CD4-positive, alpha-beta T cell treated with Interleukin-17A for 4 hours (primary cell): ENCODE measurements at regions not wholly inside any gene's neighbourhood (a gene's known extent, or its start where the extent isn't known, plus 50 kb on each side); places are given as distances from the start of the nearest gene placed in this dataset.
A peak's percentile ranks its signal among the peaks of the same experiment; 100 is the strongest.

Experiments used
- DNase-seq: peaks from one replicate; pipeline ENCODE4 v3.0.0-alpha.2; 2020; ENCODE audit warnings: mixed read lengths

GRCh38 chr4:121226362-121226761 is 62.2 kb upstream of the TNIP3 start:
- DNase-seq = no peak

GRCh38 chr4:121221608-121222007 is 57.5 kb upstream of the TNIP3 start:
- DNase-seq = no peak

DNA sequence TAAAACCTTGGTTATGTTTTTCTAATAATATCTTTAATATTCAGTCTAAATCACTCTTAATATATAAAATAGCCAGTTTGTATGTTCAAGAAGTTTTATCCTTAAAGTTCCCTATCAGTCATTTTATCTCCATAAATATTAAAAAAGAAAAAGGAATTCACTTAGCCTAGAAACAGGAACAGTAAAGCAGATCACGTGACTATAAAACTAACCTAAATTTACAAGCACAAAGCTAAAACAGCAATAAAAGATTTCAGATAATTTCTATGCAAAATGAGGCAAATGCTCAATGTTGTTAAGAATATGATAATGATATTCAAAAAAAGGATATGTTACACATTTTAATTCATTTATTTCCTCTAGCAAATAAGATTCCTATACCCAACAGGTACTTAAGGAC is 57.1 kb upstream of the TNIP3 start:
- DNase-seq = no peak

GRCh38 chr4:121220698-121221097 is 56.6 kb upstream of the TNIP3 start:
- DNase-seq = peak; percentile 13

- no peak for DNase-seq
Measured at GRCh38 chr4:121219227-121219626, 55.1 kb upstream of the TNIP3 start.

DNA sequence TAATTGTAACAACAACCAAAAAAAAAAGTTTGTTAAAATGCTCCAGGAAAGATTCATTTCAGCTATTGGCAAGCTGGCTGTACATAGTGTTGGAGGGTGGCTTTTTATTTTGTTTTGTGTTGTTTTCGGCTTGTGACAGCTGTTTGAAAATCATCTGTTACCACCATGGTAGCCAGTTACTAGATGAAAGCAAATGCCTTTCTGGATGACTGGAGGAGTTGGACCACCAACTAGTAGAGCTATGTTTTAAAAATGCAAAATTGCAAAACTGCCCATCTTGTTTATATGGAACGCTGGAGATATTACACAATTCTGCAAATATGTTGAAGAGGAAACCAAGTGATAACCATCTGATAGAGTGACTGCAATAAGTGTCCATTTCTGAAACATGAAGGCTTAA is 53.2 kb upstream of the TNIP3 start:
- no peak for DNase-seq

- no peak for DNase-seq
Measured at GRCh38 chr4:121216461-121216860, 52.3 kb upstream of the TNIP3 start.

DNA sequence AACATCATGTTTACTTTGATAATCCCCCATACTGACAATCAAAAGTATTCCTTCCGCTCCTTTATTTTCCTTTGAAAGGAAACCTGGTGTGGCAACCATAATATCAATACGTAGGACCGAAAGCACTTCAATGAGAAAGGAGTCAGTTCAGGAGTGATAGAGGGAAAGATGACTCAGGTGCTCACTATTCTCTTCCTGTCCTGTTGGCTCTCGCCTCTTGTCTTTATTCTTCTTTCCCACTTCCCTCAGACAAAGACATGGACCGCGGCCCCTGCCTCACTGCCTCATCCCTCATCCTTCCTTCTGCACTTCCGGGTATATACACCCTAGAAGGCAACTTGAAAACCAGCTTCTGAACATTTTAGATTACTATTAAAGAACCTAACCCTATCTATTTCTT is 49.8 kb upstream of the TNIP3 start:
- DNase-seq = no peak
